ENCODE measurements at regions not wholly inside any gene's neighbourhood (a gene's known extent, or its start where the extent isn't known, plus 50 kb on each side); places are given as distances from the start of the nearest gene placed in this dataset.
"Not testable (repeated sequence)": the region's sequence is repeated elsewhere in the genome, so short reads cannot be mapped to it uniquely, and the experiment has no call there.

DNA sequence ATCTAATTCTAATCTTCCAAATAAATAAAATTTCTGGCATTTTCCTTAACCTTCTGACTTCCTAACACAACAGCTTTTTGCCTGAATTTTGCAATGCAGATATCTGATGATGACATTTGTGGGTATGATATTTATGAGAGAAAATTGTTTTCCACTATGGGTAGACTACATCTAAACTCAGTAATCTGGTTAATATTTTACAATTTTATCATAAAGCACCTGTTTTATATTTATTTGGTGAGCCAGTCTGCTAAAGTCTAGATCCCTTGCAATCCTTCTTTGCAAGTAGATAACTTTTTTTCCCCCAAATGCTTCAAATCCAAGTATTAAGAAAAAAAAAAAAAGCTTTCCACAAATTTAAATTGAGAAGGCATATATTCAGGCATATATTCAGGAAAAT, 246.2 kb upstream of the DAB2 start:
- DNase-seq, result no peak

DNA sequence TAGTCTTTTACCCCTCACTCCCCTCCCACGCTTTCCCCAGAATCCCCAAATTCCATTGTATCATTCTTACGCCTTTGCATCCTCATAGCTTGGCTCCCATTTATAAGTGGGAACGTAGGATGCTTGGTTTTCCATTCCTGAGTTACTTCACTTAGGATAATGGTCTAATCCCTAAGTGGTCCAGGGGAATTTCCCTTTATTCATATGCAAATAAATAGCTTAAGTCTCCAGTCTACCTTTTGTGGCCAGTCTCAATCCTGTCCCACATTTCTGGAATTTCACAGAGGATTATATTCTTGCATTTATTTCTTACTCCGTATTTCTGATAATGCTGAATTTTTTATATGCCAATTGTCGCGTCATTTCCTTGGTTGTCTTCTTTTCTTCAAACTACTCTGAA, 245.6 kb upstream of the DAB2 start:
- no peak for DNase-seq

GRCh38 chr5:39668980-39669379, 244.2 kb upstream of the DAB2 start:
- no peak for DNase-seq

DNA sequence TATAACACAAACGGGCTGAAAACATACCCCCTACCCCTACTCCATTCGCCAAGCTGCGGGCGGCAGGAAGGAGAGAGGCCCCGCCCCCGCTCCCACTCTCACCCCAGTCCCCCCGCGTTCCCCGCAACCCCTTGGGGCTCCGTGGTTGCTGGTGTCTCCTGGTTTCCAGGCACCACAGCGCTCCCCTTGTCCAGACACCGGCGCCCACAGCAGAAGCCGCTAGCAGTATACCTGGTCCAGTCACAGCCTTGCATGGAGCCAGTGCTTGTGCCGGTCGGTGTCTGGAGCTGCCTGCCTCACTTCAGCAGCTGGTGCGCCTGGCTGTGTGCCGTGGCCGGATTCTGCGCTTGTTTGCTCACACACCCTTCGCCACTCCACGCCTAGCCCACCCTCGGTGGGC, 240.5 kb upstream of the DAB2 start:
- DNase-seq, result no peak

GRCh38 chr5:39662945-39663344, 238.2 kb upstream of the DAB2 start:
- DNase-seq, result no peak

GRCh38 chr5:39661026-39661779, 236.4 kb upstream of the DAB2 start:
- no peak for DNase-seq

- DNase-seq, result no peak
These were observed 235.2 kb upstream of the DAB2 start for GRCh38 chr5:39660020-39660419.

- no peak for DNase-seq
These were observed 234.1 kb upstream of the DAB2 start for GRCh38 chr5:39658866-39659265.

DNA sequence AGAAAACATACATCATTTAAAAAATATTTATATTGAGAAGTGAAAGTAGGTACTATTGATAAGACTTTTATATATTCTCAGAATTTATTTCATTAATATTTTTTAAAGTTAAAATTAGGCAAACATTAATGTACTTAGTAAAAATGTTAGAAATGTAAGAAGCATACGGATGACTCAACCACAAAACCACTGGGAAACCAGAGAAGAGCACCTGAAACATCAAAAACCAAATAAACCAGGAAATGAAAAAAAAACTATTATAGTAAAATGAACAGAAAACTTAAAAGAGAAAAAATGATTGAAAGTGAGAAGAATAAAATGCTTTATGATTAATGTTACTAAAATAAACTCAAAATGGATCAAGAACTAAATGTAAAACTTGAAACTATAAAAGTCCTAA, 233.2 kb upstream of the DAB2 start:
- no peak for DNase-seq

DNA sequence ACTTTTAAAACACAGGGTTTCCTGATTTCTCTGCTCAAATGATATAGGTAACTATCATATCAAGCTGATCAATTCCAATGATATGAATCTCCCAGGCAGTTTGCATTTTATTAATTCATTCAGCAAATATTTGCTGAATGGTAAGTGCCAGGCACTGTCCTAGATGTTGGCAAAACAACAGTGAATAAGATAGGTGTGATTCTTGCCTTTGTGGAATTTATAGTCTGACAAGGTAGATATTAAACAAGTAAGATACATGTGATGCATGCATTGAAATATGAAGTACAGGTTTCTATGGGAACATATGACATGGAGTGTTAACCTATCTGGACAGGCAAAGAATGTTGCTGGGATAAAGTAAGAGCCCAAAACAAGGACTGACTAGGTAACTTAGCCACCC, 231.8 kb upstream of the DAB2 start:
- no peak for DNase-seq

- no peak for DNase-seq
These were observed 229.9 kb upstream of the DAB2 start for GRCh38 chr5:39654715-39655114.

DNA sequence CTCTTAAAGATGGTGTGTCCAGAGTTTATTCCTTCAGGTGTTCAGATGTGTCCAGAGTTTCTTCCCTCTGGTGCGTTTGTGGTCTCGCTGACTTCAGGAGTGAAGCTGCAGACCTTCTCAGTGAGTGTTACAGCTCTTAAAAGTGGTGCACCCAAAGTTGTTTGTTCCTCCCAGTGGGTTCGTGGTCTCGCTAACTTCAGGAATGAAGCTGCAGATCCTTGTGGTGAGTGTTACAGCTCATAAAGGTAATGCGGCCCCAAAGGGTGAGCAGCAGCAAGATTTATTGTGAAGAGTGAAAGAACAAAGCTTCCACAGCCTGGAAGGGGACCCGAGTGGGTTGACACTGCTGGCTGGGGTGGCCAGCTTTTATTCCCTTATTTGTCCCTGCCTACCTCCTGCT, 227.7 kb upstream of the DAB2 start:
- not testable (repeated sequence) for DNase-seq

DNA sequence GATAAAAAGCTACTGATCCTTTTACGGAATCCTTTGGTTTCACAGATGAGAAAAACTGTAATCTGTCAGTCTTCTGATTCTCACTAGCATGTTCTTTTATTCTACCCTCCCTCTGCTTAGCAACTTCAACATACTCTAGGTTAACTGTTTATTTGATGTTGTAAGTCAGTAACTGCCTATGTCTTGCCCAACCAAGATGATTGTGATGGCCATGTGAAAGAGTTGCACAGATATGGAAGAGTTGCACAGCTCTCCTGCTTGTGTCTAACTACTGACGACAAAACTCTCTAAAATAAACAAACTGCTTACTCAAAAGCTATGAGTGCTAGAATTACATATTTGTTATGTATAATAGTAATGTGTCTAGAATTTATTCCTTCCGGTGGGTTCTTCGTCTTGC, 227.3 kb upstream of the DAB2 start:
- no peak for DNase-seq

DNA sequence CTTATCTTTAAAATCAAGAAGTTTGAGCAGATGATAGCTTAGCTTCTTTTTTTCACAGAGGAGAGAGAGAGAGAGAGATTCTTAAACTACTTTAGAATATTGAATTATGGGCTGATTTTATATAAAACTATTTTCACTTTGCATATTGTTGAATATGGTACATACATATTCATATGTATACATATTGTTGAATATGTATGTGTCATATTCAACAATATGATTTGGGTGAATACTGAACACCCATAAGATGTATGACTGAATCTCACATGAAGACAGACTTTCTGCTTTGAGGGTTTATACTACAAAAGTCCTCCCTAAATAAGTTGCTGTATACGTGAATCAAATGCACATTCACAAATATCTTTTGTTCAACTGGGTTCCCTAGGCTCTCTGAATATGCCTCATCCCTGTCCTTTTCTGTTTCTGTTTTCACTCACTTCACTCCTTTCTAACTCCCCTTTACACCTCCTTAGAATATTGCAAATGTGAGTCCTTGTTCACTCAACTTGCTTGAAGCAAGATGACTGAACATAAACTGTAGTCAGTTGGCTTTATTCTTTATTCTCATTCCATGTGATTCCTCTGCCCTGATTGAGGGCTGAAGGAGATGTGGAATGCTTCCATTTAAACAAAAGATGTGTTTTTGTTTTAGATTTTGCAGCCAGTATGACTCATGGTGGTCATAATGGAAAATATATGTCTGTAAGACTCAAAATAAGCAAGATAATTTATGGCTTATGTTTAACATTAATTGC, 225.4 kb upstream of the DAB2 start:
- DNase-seq, result no peak

GRCh38 chr5:39648848-39649227, 224.1 kb upstream of the DAB2 start:
- no peak for DNase-seq

GRCh38 chr5:39648085-39648847, 223.5 kb upstream of the DAB2 start:
- DNase-seq, result no peak

- no peak for DNase-seq
These were observed 215.8 kb upstream of the DAB2 start for GRCh38 chr5:39640552-39640951.

GRCh38 chr5:39639618-39640089, 214.9 kb upstream of the DAB2 start:
- no peak for DNase-seq

GRCh38 chr5:39638813-39639212, 214.0 kb upstream of the DAB2 start:
- DNase-seq, result no peak

DNA sequence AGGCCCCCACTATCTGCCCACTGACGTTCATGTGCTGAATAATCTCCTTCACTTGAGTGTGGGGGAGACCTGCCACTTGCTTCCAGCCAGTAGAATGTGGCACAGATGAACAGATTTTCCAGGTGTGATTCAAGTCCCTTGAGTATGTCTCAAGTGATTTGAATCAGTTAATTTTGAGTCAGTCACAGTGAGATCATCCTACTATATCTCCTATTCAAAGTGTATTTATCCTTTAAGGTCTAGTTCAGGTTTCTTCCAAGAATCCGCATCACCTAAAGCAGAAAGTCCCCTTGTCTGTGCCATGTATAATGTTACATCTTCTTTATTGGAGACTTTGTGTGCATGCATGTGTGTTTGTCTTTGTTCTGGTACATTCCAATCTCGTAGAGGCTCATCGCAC, 208.3 kb upstream of the DAB2 start:
- no peak for DNase-seq

DNA sequence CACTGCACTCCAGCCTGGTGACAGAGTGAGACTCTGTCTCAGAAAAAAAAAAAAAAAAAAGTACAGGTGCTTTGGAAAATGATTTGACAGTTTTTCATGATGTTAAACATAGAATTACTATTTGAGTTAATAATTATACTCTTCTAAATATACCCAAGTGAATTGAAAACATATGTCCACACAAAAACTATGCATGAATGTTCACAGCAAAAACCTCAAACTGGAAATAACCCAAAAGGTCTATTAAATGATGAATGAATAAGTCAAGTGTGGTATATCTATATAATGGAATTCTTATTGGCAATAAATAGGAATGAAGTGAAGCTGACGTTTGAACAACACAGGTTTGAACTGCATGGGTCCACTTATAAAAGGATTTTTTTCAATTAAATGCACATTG, 207.2 kb upstream of the DAB2 start:
- DNase-seq, result no peak

GRCh38 chr5:39629946-39630345, 205.2 kb upstream of the DAB2 start:
- no peak for DNase-seq

DNA sequence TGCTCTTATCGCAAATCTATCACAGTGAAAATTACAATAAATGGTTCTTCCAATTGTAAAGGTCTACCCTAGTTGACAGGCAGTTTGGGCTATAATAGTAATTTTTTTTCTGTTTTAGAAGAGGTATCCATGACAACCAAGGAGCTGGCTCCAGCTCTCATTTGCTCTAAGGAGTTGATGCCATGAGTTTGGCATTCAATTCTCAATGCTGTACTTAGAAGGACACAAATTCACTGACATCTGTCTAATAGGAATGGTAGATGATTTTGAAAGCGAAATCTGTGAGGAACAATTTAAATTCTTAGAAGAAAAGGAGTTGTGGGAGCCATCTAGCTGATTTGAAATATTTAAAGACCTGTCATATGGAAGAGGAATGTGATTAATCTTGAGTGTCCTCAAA, 203.6 kb upstream of the DAB2 start:
- no peak for DNase-seq

GRCh38 chr5:39624890-39625289, 200.1 kb upstream of the DAB2 start:
- no peak for DNase-seq
